H1 (cell line): ENCODE measurements at regions not wholly inside any gene's neighbourhood (a gene's known extent, or its start where the extent isn't known, plus 50 kb on each side); places are given as distances from the start of the nearest gene placed in this dataset.

Source experiments
- EGR1 ChIP-seq: IDR thresholded peaks from 2 replicates; pipeline ENCODE4 v1.6.1; 2011; ENCODE audit warnings: low read depth, low read length, borderline replicate concordance
- PHF8 ChIP-seq: fragments of 200-600 bp; sonication (generic); conservative IDR thresholded peaks from 2 replicates; pipeline ENCODE4 v1.7.1; 2012; ENCODE audit warnings: low read depth, mild to moderate bottlenecking, inconsistent platforms, low read length, moderate library complexity
- RXRA ChIP-seq: IDR thresholded peaks from 2 replicates; pipeline ENCODE4 v1.6.1; 2011; ENCODE audit warnings: low read depth, mild to moderate bottlenecking, low read length, moderate library complexity; ENCODE audit not compliant: insufficient read depth
- TAF7 ChIP-seq: optimal IDR thresholded peaks from 2 replicates; pipeline ENCODE3; 2011; ENCODE audit warnings: low read depth, mild to moderate bottlenecking, inconsistent platforms, low read length, moderate library complexity, borderline replicate concordance

- no peak for TF ChIP-seq RXRA
- TF ChIP-seq TAF7 = no peak
- TF ChIP-seq PHF8 = no peak
- no peak for TF ChIP-seq EGR1
Measured at GRCh38 chr12:20210621-20211215, 157.6 kb upstream of the PDE3A start (continued).
